Gastroesophageal sphincter (tissue), 4 donors: ENCODE measurements at regions not wholly inside any gene's neighbourhood (a gene's known extent, or its start where the extent isn't known, plus 50 kb on each side); places are given as distances from the start of the nearest gene placed in this dataset.
A peak's percentile ranks its signal among the peaks of the same experiment; 100 is the strongest.

ENCODE experiments used
- ATAC-seq: fragments of 150-250 bp; one replicate; pipeline ENCODE4 v1.9.1; 2016; ENCODE audit warnings: mild to moderate bottlenecking, moderate library complexity
- H3K27ac ChIP-seq, 4 donors: fragments of 200-600 bp; sonication (generic) in 3 of 4; 1 replicate in 3 of 4; 2 replicates in 1 of 4; pipeline ENCODE4 v1.5.1; 2016 to 2019
- H3K27me3 ChIP-seq: fragments of 200-600 bp; sonication (generic); one replicate; pipeline ENCODE4 v1.5.1; 2019
- H3K36me3 ChIP-seq, 2 donors: fragments of 200-600 bp; sonication (generic); one replicate each; pipeline ENCODE4 v1.5.1; 2019; ENCODE audit warnings: control low read depth in 1 of 2
- H3K4me1 ChIP-seq, 3 donors: fragments of 200-600 bp; sonication (generic); 1 replicate in 2 of 3; 2 replicates in 1 of 3; pipeline ENCODE4 v1.5.1; 2016 to 2019; ENCODE audit warnings: control low read depth in 2 of 3
- H3K4me3 ChIP-seq, 2 donors: fragments of 200-600 bp; sonication (generic); one replicate each; pipeline ENCODE4 v1.5.1; 2019; ENCODE audit warnings: mild to moderate bottlenecking in 1 of 2, moderate library complexity in 1 of 2
- H3K9me3 ChIP-seq, 3 donors: fragments of 200-600 bp; sonication (generic); one replicate each; pipeline ENCODE4 v1.5.1; 2017 to 2019; ENCODE audit warnings: control low read depth in 2 of 3
- EP300 ChIP-seq: sonication (generic); formaldehyde crosslinking; IDR thresholded peaks from one replicate; pipeline ENCODE4 v1.6.1; 2017; ENCODE audit warnings: antibody characterized with exemption, mild to moderate bottlenecking
- POLR2A ChIP-seq, 2 donors: fragments of 450-650 bp; IDR thresholded peaks; one replicate each; pipeline ENCODE4 v1.6.1; 2017; ENCODE audit warnings: antibody characterized with exemption in 2 of 2, mild to moderate bottlenecking in 2 of 2, moderate library complexity in 1 of 2
- POLR2AphosphoS5 ChIP-seq: sonication (generic); formaldehyde crosslinking; IDR thresholded peaks from one replicate; pipeline ENCODE4 v1.6.1; 2017; ENCODE audit warnings: antibody characterized with exemption
- WGBS, 2 donors: methylation state at CpG; one replicate each; pipeline ENCODE4 v1.1.5; 2018; ENCODE audit warnings: low coverage in 1 of 2; 5-methylcytosine and 5-hydroxymethylcytosine counted together
- TF ChIP-seq, protein P1 (sequence below), 4 experiments: fragments of 200-600 bp in 2 of 4; fragments of 450-650 bp in 2 of 4; sonication (generic) in 1 of 4; IDR thresholded peaks; one replicate each; pipeline ENCODE4 v1.5.1; 2017 to 2019; ENCODE audit warnings: antibody characterized with exemption in 4 of 4, mild to moderate bottlenecking in 2 of 4, moderate library complexity in 2 of 4

DNA sequence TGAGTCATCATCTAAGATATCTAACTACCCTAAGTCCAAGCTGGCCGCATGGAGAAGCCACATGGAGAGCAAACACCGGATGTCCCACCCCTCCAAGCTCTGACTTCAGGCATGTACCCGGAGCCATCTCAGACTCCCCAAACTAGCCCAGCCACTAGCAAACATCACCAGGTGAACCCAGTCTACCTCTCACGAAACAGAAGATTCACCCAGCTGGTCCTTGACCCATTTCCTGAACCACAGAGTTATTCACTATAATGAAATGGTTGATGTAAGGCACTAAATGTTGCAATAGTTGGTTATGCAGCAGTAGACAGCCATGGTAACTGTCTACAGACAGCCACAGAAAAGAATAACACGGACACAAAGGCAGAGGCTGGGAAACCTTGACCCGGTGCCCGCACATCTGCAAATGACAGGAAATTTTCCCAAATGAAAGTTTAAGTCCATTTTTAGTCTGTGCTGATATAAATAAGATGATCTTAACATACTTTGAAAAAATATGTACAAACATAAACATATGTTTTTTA, 265.5 kb upstream of the ATP10A start:
- no peak for TF ChIP-seq POLR2A (IDR thresholded peaks at IDR 0.05)
- no peak for TF ChIP-seq EP300
- TF ChIP-seq, protein P1, sequence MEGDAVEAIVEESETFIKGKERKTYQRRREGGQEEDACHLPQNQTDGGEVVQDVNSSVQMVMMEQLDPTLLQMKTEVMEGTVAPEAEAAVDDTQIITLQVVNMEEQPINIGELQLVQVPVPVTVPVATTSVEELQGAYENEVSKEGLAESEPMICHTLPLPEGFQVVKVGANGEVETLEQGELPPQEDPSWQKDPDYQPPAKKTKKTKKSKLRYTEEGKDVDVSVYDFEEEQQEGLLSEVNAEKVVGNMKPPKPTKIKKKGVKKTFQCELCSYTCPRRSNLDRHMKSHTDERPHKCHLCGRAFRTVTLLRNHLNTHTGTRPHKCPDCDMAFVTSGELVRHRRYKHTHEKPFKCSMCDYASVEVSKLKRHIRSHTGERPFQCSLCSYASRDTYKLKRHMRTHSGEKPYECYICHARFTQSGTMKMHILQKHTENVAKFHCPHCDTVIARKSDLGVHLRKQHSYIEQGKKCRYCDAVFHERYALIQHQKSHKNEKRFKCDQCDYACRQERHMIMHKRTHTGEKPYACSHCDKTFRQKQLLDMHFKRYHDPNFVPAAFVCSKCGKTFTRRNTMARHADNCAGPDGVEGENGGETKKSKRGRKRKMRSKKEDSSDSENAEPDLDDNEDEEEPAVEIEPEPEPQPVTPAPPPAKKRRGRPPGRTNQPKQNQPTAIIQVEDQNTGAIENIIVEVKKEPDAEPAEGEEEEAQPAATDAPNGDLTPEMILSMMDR (IDR thresholded peaks at IDR 0.05): no peak
- no peak for TF ChIP-seq POLR2AphosphoS5
- ATAC-seq: no peak
- Histone ChIP-seq H3K9me3 (no peaks in the 10 kb centered on the region), H3K4me1 (peaks cover 0 to 18% (median 2%) of the 10 kb centered on the region in 3 donors), H3K36me3 (no peaks in the 10 kb centered on the region), H3K27ac (no peak overlapping the region), H3K4me3 (no peak overlapping the region), H3K27me3 (no peaks in the 10 kb centered on the region)
- WGBS, 2 donors: 89 to 94% methylated on average over 5 to 6 of the region's 7 CpGs

DNA sequence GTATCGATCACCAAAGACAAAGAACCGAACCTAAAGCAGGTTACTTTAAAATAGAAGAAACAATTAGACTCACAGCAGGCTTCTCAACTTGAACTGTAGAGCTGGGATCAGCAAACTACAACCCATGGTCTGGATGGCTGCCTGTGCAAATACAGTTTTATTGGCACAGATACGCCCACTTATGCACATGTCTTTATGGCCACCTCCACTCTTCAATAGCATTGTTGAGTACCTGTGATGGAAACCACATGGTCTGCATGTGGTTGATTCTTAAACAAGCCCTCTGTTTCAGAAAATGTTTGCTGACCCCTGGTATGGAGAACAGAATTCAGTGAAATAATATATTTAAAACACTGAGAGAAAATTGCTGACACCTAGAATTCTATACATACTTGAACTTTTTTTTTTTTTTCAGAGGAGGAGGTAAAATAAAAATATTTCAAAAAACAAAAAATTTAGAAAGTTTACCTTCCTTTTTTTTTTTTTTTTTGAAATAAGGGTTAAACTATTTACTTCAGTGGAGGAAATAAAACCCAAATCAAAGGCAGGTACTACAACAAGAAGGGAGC, 263.8 kb upstream of the ATP10A start:
- no peak for ATAC-seq
- Histone ChIP-seq H3K27me3 (no peaks in the 10 kb centered on the region), H3K36me3 (no peaks in the 10 kb centered on the region), H3K4me1 (peaks cover 0 to 18% (median 2%) of the 10 kb centered on the region in 3 donors), H3K9me3 (no peaks in the 10 kb centered on the region), H3K4me3 (no peak overlapping the region), H3K27ac (no peak overlapping the region)
- TF ChIP-seq POLR2AphosphoS5 (no peak), POLR2A (IDR thresholded peaks at IDR 0.05) (no peak), EP300 (no peak)
- TF ChIP-seq, protein P1 (IDR thresholded peaks at IDR 0.05): no peak
- 77 to 90% methylated on average over 3 of the region's 3 CpGs for WGBS, 2 donors

DNA sequence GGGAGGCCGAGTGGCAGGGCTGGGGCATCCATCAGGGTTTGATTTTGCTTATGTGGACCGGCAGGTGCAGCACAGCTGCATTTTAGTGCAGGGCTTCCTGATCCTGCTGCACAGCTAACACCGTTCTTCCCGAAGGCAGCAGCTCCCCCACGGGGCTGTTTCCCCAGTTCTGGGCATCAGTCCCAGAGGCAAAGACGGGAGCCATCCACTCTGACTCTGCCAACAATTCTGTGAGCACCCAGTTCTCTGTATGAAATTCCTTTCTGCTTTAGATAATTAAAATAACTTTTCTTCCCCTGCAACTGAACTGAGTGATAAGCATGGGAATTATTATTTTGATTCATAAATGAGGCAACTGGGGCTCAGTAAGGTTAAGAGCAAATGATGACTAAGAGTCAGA, 262.9 kb upstream of the ATP10A start:
- Histone ChIP-seq H3K4me1 (peaks cover 0 to 10% (median 0%) of the 10 kb centered on the region in 3 donors), H3K27me3 (no peaks in the 10 kb centered on the region), H3K27ac (no peak overlapping the region), H3K36me3 (no peaks in the 10 kb centered on the region), H3K9me3 (no peaks in the 10 kb centered on the region), H3K4me3 (no peak overlapping the region)
- TF ChIP-seq, protein P1 (IDR thresholded peaks at IDR 0.05): peak in 1 of 4 experiments; percentile 46
- TF ChIP-seq EP300: no peak
- ATAC-seq: peak; percentile 55
- whole genome bisulfite sequencing, 2 donors: 13% methylated on average over 3 of the region's 6 CpGs; no CpG with 5 or more reads in 1 of the 2 donors

DNA sequence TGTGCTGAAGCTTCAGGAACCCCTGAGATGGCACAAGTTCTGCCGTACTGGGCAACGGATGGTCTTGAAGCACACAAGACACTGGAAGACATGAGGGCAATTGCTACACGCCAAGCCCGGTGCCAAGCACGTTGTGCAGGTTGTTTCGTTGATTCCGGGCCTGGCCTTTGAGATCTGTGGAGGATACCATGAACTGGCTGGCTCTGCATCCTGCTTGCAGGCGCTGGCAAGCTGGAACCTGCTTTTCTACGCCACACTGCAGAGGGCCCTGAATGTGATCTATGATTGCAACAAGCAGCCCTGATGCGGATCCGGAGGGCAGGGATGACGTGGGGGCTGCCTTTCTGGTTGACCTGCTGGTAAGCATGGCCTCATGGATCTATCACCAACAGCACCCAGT, 262.5 kb upstream of the ATP10A start:
- WGBS, 2 donors: 93% methylated on average over 5 to 7 of the region's 12 CpGs
- H3K27ac ChIP-seq: no peak overlapping the region
- H3K27me3 ChIP-seq: no peaks in the 10 kb centered on the region
- H3K9me3 ChIP-seq: no peaks in the 10 kb centered on the region
- no peak for TF ChIP-seq POLR2A (IDR thresholded peaks at IDR 0.05)
- TF ChIP-seq POLR2AphosphoS5: no peak
- TF ChIP-seq, protein P1 (IDR thresholded peaks at IDR 0.05): no peak
- TF ChIP-seq EP300: no peak
- H3K4me1 ChIP-seq: peaks cover 0 to 9% (median 0%) of the 10 kb centered on the region in 3 donors
- H3K36me3 ChIP-seq: no peaks in the 10 kb centered on the region
- H3K4me3 ChIP-seq: no peak overlapping the region
- ATAC-seq: no peak

DNA sequence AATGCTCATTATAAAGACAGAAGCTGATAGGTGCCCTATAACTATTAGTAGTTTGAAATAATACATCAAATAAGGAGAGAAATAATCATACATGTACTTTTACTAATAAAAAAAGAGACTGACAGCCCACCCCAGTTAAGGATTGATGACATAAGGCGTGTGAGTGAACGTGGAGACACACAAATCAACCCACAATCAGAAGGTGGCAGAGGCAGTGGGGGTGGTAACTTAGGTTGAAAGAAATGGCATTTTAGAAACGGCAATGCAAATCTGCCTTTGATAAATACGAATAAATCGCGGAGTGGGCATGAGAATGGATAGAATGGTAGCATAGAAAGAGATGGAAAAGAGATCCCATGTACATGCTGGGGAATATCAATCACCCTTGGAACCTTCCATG, 256.2 kb upstream of the ATP10A start:
- WGBS, 2 donors: 87 to 89% methylated on average over 4 to 6 of the region's 6 CpGs
- no peak for ATAC-seq
- H3K9me3 ChIP-seq: no peaks in the 10 kb centered on the region

More for the DNA sequence above, 256.2 kb upstream of the ATP10A start:
- Histone ChIP-seq H3K27ac (no peak overlapping the region), H3K27me3 (no peaks in the 10 kb centered on the region), H3K4me1 (no peaks in the 10 kb centered on the region), H3K36me3 (no peaks in the 10 kb centered on the region), H3K4me3 (no peak overlapping the region)
- TF ChIP-seq EP300 (no peak), POLR2A (IDR thresholded peaks at IDR 0.05) (no peak), POLR2AphosphoS5 (no peak)
- TF ChIP-seq, protein P1 (IDR thresholded peaks at IDR 0.05): no peak
